Chondrocyte (in vitro differentiated cells): ENCODE measurements at regions not wholly inside any gene's neighbourhood (a gene's known extent, or its start where the extent isn't known, plus 50 kb on each side); places are given as distances from the start of the nearest gene placed in this dataset.

Experiments used
- DNase-seq: peaks from one replicate; pipeline ENCODE4 v3.0.0; 2021; ENCODE audit warnings: mixed read lengths, low spot score
- H3K27ac Mint-ChIP-seq: one replicate; pipeline ENCODE4 v1.8.0; 2021; ENCODE audit warnings: mild to moderate bottlenecking, moderate library complexity, mixed read lengths; ENCODE audit not compliant: unreplicated experiment
- H3K27me3 Mint-ChIP-seq: 2 replicates; pipeline ENCODE4 v1.8.0; 2021; ENCODE audit warnings: low read depth, mixed read lengths
- H3K36me3 Mint-ChIP-seq: 2 replicates; pipeline ENCODE4 v1.8.0; 2021; ENCODE audit warnings: low read depth, mixed read lengths
- H3K4me1 Mint-ChIP-seq: 2 replicates; pipeline ENCODE4 v1.8.0; 2021; ENCODE audit warnings: low read depth, mild to moderate bottlenecking, mixed read lengths
- H3K4me3 Mint-ChIP-seq: one replicate; pipeline ENCODE4 v1.8.0; 2021; ENCODE audit warnings: mild to moderate bottlenecking, moderate library complexity, mixed read lengths; ENCODE audit not compliant: unreplicated experiment
- H3K9me3 Mint-ChIP-seq: 2 replicates; pipeline ENCODE4 v1.8.0; 2021; ENCODE audit warnings: low read depth, mixed read lengths
- TF ChIP-seq, protein P1 (sequence below): fragments of 200-600 bp; sonication (generic); IDR thresholded peaks from 2 replicates; pipeline ENCODE4 v1.5.0; 2021; ENCODE audit warnings: antibody characterized with exemption, mild to moderate bottlenecking, moderate library complexity

DNA sequence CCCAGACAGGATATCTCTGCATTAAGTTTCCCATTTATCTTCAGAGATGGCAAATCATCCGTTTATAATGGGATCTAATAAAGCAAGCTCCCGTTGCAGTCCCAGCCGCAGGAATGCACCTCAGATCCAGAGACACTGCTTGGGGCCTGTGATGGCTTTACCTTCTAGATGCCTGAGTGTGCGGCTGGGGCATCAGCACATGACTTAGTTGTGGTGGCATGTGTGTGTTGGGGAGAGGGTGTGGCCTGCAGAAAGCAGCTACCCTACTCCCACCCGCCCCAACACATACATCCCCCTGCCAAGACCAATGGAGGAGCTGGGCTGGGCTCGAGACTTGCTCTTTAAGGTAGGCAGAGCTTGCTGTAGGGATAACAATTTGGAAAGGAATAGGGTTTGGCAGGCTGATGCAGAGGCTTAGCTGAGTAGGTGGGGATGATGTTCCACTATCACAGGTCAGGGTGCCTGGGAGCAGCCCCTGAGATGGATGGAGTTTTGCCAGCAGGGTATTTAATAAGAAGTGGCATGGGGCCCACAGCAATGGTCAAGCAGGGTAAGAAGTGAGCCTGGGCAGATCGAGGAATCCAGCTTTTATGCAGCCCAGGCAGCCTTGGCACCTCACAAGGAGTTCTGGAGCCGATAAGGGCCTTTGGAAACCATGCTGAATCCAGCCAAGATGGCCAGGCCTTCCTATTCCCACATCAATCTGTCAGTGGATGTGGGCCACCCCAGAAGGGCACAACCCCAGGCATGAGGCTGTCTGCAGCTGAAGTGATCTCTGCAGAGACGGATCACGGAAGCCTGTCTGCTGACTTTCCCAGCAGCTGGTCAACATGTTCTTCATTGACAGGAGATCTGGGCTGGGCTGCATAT lies 601.3 kb downstream of the BUD13 start:
- no peak overlapping the region for H3K4me3 Mint-ChIP-seq
- TF ChIP-seq, protein P1, sequence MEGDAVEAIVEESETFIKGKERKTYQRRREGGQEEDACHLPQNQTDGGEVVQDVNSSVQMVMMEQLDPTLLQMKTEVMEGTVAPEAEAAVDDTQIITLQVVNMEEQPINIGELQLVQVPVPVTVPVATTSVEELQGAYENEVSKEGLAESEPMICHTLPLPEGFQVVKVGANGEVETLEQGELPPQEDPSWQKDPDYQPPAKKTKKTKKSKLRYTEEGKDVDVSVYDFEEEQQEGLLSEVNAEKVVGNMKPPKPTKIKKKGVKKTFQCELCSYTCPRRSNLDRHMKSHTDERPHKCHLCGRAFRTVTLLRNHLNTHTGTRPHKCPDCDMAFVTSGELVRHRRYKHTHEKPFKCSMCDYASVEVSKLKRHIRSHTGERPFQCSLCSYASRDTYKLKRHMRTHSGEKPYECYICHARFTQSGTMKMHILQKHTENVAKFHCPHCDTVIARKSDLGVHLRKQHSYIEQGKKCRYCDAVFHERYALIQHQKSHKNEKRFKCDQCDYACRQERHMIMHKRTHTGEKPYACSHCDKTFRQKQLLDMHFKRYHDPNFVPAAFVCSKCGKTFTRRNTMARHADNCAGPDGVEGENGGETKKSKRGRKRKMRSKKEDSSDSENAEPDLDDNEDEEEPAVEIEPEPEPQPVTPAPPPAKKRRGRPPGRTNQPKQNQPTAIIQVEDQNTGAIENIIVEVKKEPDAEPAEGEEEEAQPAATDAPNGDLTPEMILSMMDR, result no peak
- H3K36me3 Mint-ChIP-seq, result no peaks in the 10 kb centered on the region
- peaks cover 28% of the 10 kb centered on the region for H3K27me3 Mint-ChIP-seq
- H3K4me1 Mint-ChIP-seq, result peaks cover 7% of the 10 kb centered on the region
- no peak for DNase-seq
- H3K27ac Mint-ChIP-seq, result no peak overlapping the region
- no peaks in the 10 kb centered on the region for H3K9me3 Mint-ChIP-seq

DNA sequence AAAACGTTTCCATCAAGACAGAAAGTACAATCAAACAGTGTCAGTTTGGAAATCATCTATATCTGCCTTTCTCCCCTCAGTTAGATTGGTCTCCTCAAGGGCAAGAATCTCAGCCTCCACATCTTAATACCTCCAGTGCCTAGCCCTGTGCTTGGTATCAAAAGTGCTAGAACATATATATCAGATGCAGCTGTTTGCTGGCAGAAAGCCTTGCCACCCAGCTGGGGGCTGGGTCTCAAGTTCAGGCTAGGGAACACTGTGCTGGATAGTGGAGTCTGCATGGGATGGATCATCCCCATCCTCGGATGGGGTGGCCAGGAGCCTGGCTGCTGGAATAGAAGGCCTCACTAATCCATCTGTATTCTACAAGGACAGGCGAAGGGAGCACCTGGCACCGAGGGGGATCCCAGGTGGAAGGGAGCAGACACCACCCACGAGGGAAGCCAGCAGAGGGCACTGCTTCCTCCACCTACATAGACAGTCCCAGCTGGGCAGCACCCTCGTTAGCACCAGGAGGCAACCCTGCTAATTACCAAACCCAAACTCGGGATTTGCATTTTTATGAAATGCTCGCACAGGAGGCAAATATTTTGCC lies 602.2 kb downstream of the BUD13 start:
- TF ChIP-seq, protein P1, result peak; percentile 47
- H3K4me3 Mint-ChIP-seq, result no peak overlapping the region
- no peaks in the 10 kb centered on the region for H3K9me3 Mint-ChIP-seq
- no peaks in the 10 kb centered on the region for H3K36me3 Mint-ChIP-seq
- DNase-seq, result no peak
- peaks cover 24% of the 10 kb centered on the region for H3K27me3 Mint-ChIP-seq
- no peak overlapping the region for H3K27ac Mint-ChIP-seq
- peaks cover 8% of the 10 kb centered on the region for H3K4me1 Mint-ChIP-seq

DNA sequence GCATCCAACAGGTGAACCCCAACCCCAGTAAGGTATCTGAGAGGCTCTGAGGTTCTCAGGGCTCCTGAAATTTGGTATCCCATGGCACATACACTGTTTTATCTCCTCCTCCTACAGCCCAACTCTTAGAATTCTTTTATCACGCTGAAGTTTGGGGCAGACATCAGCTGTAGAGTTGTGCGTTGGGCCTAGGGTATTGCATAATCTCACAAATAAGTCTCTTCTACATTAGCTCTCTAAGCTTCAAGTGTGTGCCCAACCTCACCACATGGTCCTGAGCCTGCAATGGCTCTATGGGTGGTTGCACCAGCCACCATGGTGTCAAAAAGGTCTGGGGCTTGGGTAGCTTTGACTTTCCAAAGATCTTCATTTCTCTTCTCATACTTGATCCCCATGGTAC lies 603.0 kb downstream of the BUD13 start:
- H3K27me3 Mint-ChIP-seq, result peaks cover 19% of the 10 kb centered on the region
- no peaks in the 10 kb centered on the region for H3K9me3 Mint-ChIP-seq
- no peaks in the 10 kb centered on the region for H3K36me3 Mint-ChIP-seq
- no peak overlapping the region for H3K27ac Mint-ChIP-seq
- TF ChIP-seq, protein P1, result no peak
- DNase-seq, result no peak
- H3K4me1 Mint-ChIP-seq, result peaks cover 8% of the 10 kb centered on the region
- no peak overlapping the region for H3K4me3 Mint-ChIP-seq

DNA sequence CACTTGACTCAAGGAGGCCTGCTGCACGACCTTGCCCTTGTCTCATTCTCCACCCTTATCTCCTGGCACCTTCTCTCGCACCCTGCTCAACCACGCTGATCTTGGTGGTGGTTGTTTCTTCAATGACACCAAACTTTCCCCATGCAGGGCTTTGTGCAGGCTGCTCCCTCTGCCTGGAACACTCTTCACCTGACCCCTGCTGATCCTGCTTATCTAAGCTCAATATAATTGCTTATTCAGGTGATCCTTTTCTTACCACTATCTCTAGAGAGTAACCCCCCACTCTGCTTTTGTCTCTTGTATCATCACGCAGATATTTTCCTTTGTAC lies 604.4 kb downstream of the BUD13 start:
- TF ChIP-seq, protein P1, result no peak
- Mint-ChIP-seq H3K4me3 (no peak overlapping the region), H3K36me3 (no peaks in the 10 kb centered on the region), H3K4me1 (peaks cover 8% of the 10 kb centered on the region), H3K27ac (no peak overlapping the region), H3K9me3 (no peaks in the 10 kb centered on the region), H3K27me3 (peaks cover 10% of the 10 kb centered on the region)
- DNase-seq, result no peak

DNA sequence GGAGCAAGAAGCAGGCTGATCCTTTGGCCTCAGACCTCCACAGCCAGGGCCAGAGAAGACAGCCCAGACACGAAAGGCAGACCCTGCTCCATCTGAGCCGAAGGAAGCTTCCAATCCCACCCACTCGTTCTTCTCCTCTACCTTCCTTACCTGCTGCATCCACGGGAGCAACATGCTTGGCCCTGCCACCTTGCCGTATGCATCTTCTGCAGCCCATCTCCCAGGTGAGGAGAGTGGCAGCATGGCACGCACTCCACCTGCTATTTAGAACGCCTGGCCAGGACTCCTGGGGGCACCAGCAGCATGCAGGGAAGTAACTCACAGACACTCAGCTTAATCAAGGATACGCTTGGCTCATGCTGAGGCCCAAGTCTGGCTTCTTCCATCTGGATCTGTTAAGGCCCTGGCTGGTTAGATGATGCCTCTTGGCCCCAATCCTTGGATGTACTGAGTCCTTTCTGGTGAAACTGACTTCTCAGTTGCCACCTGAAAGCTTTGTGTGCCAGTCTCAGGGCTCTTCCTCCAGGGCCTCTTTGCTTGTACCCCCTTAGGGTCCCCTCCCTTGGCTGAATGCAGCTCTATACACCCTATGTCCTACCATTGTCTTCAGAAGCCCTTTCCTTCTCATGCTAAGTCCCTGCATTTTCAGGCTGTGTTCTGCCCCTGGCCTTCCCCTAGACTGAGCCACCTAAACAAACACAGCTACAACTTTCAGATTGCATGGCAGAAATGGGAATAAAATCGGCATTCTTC lies 604.9 kb downstream of the BUD13 start:
- Mint-ChIP-seq H3K27me3 (peaks cover 15% of the 10 kb centered on the region), H3K4me3 (no peak overlapping the region), H3K4me1 (peaks cover 8% of the 10 kb centered on the region), H3K36me3 (no peaks in the 10 kb centered on the region), H3K9me3 (no peaks in the 10 kb centered on the region), H3K27ac (no peak overlapping the region)
- DNase-seq, result no peak
- TF ChIP-seq, protein P1, result no peak
